Activated CD8-positive, alpha-beta memory T cell treated with anti-CD3 and anti-CD28 coated beads, Interleukin-2, amount 50 U/mL, for 1 hour (primary cell): ENCODE measurements at regions not wholly inside any gene's neighbourhood (a gene's known extent, or its start where the extent isn't known, plus 50 kb on each side); places are given as distances from the start of the nearest gene placed in this dataset.
"Not testable (repeated sequence)": the region's sequence is repeated elsewhere in the genome, so short reads cannot be mapped to it uniquely, and the experiment has no call there.

Experiments used
- DNase-seq: peaks from one replicate; pipeline ENCODE4 v3.0.0-alpha.2; 2020; ENCODE audit errors: extremely low read depth

DNA sequence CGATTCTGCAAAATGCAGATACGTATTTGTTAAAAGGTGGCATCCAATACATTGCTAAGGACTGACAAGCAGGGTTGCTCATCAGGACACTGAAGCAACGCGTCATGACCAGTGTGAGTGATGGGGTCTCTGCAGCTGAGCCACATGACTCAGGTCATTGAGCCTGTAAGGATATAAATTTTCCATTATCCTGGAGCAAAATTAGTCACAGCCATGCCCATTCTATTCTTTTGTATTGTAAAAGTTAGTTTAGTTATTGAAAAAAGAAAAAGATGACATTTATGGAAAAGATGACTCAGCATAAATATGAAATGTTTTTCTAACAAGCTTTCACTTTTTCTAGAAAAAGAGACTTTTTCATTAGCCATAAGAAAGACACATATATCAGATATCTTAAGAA lies 268.0 kb upstream of the TMEM132C start:
- DNase-seq: no peak

DNA sequence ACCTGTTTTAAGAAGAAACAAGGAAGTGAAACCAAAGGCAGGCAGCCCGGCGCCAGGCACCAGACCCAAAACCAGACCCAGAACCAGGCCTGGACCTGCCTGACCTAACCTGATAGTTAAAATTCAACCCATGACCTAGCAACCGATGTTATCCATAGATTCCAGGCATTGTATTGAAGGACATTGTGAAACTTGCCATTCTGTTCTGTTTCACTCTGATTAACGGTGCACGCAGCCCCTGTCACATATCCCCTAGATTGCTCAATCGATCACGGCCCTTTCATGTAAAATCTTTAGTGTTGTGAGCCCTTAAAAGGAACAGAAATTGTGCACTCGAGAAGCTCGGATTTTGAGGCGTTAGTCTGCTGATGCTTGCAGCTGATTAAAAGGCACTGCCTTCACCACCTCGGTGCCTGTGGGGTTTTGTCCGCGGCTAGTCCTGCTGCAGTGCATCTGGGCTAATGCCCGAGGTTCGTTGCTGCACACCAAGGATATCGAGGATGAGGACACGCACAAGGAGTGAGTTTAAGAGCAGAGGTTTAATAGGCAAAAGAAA lies 262.5 kb upstream of the TMEM132C start:
- no peak for DNase-seq

DNA sequence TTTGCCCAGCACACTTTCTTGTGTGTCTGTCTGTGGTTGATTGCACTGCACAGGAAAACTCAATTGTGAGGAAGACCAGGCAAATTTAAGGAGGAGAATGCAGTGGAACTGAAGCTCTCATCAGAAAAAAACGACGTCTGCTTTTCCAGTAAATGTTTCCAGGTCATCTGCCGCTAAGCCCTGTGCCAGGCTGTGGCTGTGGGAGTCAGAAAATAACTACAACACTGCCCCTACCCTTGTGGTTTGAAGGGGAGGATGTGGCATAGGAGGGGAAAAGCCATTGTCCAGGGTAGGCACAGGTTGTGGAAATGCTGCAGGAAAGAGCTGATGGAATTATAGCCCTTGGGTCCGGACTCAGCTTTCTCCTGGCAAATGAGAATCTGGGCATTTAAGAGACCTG lies 259.7 kb upstream of the TMEM132C start:
- no peak for DNase-seq

DNA sequence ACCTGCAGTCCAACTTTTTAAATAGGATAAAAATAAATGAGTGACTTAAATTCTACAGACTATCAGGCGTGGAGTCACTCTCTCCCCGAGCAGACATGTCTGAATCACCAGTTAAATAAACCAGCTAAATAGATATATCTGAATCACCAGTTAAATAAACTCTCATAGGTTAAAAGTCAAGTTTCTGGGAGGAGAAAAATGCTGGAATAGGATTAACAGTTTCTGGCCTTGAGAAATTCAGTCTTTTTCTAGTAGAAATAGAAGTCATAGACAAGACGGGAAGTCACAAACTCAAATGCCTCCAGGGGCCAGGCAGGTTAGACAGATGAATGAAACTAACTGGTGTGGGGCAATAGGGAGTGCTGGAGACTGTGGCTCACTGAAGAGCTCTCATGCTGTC lies 258.6 kb upstream of the TMEM132C start:
- DNase-seq: no peak

DNA sequence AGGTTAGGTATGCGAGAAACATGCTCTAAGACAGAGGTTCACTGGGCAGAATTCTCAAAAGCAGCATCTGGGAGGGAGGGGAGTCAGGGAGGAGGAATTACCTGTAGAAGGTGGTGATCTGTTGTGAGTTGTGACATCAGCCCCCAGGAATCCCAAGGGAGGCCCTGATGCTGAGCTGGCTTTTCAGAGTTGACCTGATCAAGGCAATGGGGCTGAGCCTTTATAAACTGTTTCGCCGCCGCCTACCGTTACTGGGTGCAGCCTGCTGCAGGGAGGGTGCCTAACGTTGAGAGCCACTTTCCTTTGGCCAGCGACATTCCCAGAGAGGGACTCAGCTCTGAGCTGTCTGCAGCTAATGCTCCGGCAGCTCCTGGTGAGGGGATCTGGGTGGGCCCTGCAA lies 257.9 kb upstream of the TMEM132C start:
- DNase-seq: no peak

DNA sequence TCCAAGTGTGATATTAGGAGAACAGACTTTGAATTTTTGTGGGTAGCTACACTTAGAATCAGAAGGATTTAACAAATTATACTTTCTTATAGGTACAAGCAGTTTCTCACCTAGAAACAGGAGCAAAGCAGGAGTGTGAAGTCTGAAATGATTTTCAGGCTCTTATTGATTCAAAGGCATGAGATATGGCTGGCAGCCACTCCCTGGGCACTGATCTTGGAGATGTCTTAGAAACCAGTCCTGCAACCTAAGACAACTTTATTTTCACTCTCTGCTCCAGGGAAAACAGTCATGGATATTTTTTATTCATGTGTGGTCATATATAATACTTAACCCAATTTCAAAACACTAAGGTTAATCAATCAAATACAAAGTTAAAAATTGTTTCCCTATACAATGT lies 254.9 kb upstream of the TMEM132C start:
- no peak for DNase-seq

DNA sequence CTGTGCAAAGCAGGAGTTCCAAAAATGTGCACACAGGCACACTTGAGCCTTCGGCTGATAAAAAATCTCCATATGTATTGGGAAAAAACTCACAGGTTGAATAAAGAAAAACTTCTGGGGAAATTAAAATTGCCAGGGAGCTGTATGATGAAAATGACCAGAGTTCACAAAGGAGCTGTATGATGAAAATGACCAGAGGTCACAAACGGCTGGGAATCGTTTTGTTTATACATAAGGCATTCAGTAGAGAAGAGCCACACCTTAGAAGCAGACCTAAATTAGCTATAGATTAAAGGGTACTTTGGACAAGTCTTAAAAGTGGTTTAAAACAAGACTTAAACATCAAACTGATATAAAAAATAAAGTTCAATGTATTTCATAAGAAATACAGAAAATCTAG lies 251.7 kb upstream of the TMEM132C start:
- no peak for DNase-seq

DNA sequence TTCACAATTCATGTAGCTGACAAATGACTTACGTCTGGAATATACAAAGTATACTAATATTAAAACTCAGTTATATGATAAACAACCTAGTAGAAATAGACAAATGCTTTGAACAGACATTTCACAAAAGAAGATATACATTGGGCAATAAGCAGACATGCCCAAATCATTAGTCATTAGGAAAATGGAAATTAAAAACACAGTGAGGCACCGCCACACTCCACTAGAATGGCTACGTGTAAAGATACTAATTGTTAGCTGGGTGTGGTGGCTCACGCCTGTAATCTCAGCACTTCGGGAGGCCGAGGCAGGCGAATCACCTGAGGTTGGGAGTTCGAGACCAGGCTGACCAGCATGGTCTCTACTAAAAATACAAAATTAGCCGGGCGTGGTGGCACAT lies 248.9 kb upstream of the TMEM132C start:
- DNase-seq: no peak

DNA sequence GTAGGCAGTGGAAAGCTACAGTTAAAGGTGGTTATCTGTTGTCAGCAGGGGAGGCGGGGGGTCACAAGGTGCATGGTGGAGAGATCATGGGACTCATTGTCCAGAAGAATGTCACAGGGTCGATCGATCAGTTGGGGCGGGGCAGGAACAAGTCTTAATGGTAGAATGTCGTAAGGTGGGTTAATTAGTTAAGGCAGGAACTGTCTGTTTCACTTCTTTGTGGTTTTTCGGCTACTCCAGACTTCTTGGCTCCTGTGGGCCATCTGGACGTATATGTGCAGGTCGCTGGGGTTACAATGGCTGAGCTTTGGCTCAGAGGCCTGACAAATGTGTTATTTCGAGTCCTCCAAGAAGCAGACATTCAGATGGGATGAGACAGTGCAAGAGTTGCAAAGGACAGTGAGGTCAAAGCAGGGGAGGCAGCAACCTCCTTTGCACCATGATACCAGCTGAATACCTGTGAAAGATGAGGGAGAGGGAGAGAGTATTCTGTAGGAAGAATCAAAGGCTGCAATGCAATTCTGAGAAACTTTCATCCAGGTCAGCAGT lies 246.9 kb upstream of the TMEM132C start:
- no peak for DNase-seq

DNA sequence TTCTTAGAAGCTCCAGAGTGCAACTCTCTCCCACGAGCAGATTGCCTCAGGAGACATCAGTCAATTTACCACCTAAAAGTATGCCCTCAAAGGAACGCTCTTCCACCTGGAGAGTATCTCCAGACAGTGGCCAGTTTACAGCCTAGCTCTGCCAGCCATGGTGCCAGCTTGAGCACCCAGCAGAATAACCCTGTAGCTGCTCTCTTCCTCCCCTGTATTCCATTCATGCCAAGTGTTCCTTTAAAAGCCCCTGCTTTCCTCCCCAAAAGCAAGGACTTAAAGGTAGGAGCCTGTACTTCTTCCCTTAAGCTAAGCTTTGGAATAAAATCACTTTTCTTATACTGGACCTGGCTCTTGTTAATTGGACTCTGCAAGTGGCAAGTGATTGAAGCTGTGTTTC lies 245.4 kb upstream of the TMEM132C start:
- no peak for DNase-seq

DNA sequence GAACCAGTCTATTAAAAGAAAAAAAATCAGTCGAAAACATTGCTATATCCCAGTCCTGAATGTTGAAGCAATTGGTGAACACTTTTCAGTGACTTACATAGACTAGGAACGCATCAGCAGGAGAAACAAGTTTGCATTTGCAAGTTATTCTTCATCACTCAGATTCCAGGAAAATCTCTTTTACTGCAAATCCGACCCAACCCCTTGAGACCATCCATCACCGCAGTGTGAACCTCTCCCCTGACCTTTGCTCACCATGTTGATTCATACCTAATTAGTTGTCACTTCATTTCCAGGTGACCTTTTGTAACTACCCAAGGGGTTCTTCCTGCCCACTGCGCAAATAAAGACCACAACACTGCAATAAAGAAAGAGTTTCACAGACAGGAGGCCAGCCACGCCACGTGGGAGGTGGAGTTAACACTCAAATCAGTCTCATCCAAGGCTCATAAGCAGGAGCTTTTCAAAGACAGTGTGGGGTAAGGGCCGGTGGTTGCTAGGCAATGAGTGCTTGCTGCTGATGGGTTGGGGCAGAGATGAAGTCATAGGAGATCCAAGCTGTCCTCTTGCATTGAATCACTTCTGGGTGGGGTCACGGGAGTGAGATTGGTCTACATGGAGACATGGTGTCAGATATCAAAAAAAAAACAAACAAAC lies 241.3 kb upstream of the TMEM132C start:
- no peak for DNase-seq

DNA sequence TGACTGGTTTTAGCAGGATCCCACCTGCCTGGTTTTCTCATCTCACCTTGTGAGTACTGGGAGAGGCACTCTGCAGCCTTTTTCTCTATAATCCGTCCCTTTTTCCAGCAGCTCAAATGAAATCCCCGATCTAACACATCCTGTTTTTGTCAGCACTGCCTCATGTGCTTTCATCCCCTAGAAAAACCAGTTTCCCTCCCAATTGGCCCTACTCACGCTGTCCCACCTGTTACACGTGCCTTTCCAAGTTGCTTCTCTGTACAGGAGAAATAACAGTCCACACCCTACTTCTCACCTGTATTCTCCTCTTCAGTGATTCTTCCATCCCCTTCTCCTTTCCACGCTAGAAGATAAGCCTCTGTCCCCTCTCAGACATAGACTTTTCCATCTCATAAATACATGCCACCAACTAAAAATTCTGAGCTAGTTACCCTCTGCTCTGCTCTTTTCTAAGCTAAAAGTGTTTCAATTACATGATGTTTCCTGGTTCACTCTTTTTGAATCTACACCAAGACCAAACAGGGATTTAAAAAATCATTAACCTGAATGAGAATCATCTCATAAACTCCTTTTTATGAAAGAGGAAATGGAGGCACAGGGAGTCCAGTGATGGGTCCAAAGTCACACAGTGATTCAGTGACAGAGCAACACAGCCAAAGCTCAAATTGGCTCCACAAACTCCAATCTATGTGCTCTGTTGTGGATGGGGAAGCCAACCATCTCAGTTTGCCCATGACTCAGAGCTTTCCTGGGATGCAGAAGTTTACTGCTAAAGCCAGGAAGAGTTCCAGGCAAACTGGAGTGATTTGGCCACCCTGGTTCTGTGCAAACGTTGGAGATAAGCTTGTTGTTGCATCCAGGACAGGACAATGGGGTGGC lies 240.0 kb upstream of the TMEM132C start:
- DNase-seq: no peak

DNA sequence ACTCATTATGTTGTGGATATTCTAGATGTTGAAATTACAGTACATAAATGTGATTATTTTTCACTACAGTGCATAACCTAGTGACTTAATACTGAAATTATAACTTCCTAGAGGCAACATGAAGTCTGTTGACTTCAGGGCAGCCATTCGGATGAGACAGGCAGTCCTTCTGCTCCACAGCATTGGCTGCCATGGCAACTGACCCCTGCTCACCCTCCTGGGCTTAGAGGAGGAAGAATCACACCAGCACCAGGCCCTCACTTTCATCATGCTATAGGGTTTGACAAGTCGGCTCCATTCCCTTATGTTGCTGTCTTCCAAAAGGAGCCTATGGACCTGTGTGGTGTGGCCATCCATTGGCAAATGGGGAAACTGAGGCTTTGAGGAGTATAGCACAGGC lies 233.5 kb upstream of the TMEM132C start:
- no peak for DNase-seq

DNA sequence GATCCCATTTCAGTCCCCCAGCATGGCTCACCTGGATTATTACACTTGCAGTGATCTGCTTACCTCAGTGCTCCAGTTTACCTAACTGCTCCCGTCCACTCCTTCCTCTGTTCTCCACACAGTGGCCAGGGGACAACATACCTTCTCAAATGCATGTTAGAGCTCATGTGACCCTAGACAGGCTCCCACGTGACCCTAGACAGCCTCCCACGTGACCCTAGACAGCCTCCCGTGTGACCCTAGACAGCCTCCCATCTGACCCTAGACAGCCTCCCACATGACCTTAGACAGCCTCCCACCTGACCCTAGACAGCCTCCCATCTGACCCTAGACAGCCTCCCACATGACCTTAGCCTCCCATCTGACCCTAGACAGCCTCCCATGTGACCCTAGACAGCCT lies 226.0 kb upstream of the TMEM132C start:
- no peak for DNase-seq

DNA sequence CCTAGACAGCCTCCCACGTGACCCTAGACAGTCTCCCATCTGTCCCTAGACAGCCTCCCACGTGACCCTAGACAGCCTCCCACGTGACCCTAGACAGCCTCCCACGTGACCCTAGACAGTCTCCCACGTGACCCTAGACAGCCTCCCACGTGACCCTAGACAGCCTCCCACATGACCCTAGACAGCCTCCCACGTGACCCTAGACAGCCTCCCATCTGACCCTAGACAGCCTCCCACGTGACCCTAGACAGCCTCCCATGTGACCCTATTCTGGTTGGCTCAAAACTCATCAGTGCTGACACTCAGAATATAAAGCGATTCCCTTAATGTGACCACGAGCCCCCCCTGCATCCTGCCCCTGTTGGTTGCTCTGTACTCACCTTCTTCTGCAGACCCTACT lies 224.7 kb upstream of the TMEM132C start:
- DNase-seq: not testable (repeated sequence)

DNA sequence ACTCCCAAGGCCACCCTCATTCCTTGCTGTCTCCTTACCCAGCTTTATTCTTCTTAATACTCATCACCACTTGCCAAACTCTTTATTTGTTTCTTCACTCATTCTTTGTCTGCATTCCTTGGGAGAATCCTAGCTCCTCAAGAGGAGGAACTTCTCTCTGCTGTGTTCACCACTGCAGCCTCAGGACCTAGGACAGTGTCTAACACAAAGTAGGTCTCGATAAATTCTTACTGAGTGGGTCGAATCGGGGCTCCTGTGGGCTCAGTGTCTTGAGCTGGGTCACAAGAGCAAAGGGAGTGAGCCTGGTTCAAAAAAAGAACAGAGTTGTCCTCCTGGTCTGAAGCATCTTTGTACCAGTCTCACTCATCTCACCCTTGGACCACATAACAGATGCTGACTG lies 224.1 kb upstream of the TMEM132C start:
- DNase-seq: no peak

DNA sequence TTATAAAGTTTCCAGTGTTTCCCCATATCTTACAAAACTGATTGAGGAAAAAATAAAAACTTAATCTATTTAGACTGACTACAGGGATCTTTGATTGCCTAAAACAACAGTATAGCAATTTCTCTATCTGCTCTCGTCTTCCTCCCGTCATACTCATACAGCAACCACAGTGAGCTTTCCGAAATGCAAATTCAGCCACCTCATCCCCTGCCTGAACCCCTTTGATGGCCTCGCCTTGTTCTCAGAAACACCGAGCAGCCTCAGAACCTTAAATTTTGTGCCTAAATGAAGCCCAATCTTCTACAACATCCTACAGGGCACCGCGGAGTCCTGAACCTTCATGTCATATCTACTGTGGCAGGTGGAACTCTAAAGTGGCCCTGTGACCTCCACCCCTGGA lies 223.7 kb upstream of the TMEM132C start:
- no peak for DNase-seq

DNA sequence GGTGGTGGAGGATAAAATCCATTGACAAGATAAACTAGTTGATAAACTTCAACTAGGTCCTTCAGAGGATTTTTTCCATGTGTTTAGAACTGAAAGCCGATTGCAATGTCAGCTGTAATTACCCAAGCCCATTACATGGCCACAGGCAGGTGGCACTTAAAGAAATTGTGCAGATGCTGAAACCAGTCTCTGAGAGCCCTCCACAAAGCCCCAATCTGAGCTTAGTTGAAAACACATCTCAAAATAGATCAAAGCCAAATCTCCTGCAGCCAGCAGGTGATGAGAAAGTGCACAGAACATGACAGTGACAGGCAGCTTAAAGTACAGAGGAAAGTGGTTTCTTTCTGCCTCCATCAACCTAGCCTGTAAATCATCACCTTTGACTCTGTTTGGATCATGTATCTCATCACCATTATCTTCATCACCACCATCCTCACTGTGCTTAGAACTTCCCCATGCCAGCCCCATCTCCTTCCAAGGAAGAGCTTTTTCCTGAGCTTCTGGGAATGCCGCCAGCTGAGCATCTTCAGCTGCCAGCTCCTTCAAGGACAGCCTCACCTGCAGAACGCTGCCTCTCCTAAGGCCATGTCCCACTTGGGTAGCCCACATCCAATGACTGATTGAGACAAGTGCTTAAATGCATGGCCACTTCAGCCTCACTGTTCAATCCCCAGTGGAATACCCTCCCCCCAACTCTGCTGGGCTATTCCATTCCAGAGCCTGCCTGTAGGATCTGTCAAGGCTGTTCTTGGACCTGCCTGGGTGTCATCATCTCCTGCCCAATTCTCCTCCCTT lies 219.5 kb upstream of the TMEM132C start:
- DNase-seq: no peak

DNA sequence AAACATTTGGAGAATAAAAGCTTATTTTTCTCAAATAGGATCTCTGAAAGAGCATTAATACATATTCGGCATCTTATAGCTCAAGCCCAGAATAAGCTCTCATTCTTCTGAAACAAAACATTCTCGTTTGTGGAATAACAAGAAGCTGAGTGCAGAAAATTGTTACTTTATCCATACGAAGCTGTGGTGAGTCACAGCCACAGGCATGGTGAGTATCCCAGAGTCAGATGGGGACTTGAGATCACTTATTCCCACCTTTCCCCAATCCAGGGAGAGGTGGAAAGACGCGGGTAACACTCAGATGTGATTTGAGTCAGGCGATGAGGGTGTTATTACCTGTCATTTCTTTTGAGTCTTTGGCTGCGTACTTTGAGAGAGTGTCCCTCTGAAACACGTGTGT lies 214.6 kb upstream of the TMEM132C start:
- DNase-seq: no peak

DNA sequence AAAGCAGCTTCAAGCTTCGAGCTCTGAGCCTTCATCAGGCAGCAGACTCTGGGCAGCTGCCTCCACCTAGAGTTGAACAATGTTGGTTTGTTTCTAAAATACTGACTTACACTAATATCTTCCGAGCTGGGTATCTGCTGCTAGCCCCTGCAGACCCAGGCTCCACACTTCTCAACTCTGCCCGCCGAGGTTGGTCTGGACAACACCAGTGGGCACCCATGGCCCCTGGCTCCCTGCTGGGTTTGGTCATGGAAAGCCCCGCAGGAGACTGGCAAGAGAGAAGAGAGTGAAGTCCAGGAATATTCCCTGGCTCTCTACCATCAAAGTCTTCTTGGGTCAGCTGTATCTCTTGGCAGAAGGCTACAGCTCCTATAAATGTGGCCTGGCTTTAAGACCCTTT lies 214.2 kb upstream of the TMEM132C start:
- no peak for DNase-seq

DNA sequence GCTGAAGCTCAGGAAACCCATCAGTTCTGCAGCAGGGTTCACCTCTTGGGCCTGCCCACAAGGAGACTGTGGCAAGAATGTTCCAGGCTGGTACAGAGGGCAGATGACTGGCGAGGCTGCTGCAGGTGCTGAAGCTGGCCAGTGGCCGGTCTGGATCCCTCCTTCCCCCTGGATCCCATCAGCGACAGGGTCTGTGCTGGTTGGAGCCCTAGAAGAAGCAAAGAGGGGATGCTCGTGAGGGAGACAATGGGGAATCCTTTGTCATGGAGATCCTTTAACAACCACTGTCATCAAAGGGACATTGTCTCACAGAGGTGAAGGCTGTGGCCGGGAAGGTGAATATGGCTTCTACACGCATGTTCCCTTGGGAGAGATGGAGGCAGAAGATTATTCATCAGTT lies 211.4 kb upstream of the TMEM132C start:
- no peak for DNase-seq

DNA sequence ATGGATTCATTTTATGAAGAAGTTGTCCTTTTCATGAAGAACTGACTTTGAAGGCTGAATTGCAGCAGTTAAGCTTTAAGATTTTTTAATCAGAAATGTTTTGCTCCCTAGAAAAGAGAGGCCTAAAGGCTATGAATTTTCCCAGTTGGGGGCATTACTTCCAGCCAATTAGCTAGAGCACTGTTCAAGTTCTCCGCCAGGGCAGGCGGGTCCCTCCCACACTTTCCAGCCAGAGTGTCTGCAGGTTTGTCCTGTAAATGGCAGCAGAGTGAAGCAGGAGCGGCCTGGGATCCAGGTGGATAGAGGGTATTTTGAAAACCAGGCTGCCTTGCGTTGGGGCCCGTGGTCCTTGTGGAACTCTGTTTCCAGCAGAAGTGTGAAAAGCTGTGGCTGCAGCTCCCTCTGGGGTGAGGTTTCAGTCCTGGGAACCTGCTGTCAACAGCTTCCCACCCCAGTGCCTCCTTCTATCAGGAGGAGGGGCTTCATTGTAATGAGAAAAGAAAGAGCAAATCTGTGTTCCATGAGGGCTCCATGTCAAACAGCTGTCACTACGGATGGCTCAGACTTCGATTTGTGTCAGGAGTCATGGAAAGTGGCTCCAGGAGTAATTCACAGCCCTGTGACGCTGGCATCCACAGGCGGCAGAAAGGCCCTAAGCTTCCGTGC lies 210.7 kb upstream of the TMEM132C start:
- DNase-seq: no peak
